GM23338 (cell line): ENCODE measurements at regions not wholly inside any gene's neighbourhood (a gene's known extent, or its start where the extent isn't known, plus 50 kb on each side); places are given as distances from the start of the nearest gene placed in this dataset.

Experiments
- ATAC-seq: fragments of 200-7000 bp; cut with Tn5 transposase; 3 replicates; pipeline ENCODE4 v1.9.1; 2020
- DNase-seq: peaks from one replicate; pipeline ENCODE4 v3.0.0-alpha.2; 2015; ENCODE audit warnings: low spot score
- H2AFZ ChIP-seq: fragments of 200-600 bp; sonication (generic); 2 replicates; pipeline ENCODE4 v1.8.0; 2016; ENCODE audit warnings: antibody characterized with exemption, mild to moderate bottlenecking, moderate library complexity
- H3F3A ChIP-seq: fragments of 200-600 bp; sonication (generic); replicated peaks from 2 replicates; pipeline ENCODE4 v1.8.0; 2017; ENCODE audit warnings: antibody characterized with exemption, mixed run types, low read depth
- H3K27ac ChIP-seq: fragments of 200-600 bp; sonication (generic); 2 replicates; pipeline ENCODE4 v1.6.1; 2016; ENCODE audit warnings: low read depth
- H3K27me3 ChIP-seq: fragments of 200-600 bp; sonication (generic); 2 replicates; pipeline ENCODE4 v1.8.0; 2016; ENCODE audit warnings: mild to moderate bottlenecking, mixed run types, moderate library complexity; ENCODE audit not compliant: insufficient read depth
- H3K36me3 ChIP-seq: fragments of 200-600 bp; sonication (generic); 2 replicates; pipeline ENCODE4 v1.8.0; 2016; ENCODE audit warnings: mild to moderate bottlenecking; ENCODE audit not compliant: insufficient read depth
- H3K4me1 ChIP-seq: fragments of 200-600 bp; sonication (generic); 2 replicates; pipeline ENCODE4 v1.8.0; 2016; ENCODE audit warnings: mild to moderate bottlenecking, moderate library complexity; ENCODE audit not compliant: insufficient read depth
- H3K4me2 ChIP-seq: fragments of 200-600 bp; sonication (generic); 2 replicates; pipeline ENCODE4 v1.7.1; 2017; ENCODE audit warnings: mixed run types
- H3K4me3 ChIP-seq: fragments of 200-600 bp; sonication (generic); 2 replicates; pipeline ENCODE4 v1.6.1; 2016; ENCODE audit warnings: mixed run types
- H3K79me2 ChIP-seq: fragments of 200-600 bp; sonication (generic); replicated peaks from 2 replicates; pipeline ENCODE4 v1.8.0; 2017; ENCODE audit warnings: mild to moderate bottlenecking; ENCODE audit not compliant: insufficient read depth
- H3K9me2 ChIP-seq: fragments of 200-600 bp; sonication (generic); 2 replicates; pipeline ENCODE4 v1.8.0; 2017; ENCODE audit not compliant: insufficient read depth
- H4K20me1 ChIP-seq: fragments of 200-600 bp; sonication (generic); replicated peaks from 2 replicates; pipeline ENCODE4 v1.8.0; 2017; ENCODE audit warnings: mild to moderate bottlenecking; ENCODE audit not compliant: insufficient read depth
- H3K27ac Mint-ChIP-seq: 2 replicates; pipeline ENCODE4 v1.8.0; 2020; ENCODE audit warnings: inconsistent platforms, mild to moderate bottlenecking, moderate library complexity, mixed read lengths
- H3K27me3 Mint-ChIP-seq: 3 replicates; pipeline ENCODE4 v1.8.0; 2022; ENCODE audit warnings: low read depth, mild to moderate bottlenecking, moderate library complexity, mixed read lengths, inconsistent platforms; ENCODE audit not compliant: insufficient read depth, poor library complexity
- H3K36me3 Mint-ChIP-seq: 3 replicates; pipeline ENCODE4 v1.8.0; 2021; ENCODE audit warnings: low read depth, mild to moderate bottlenecking, inconsistent platforms, moderate library complexity, mixed read lengths
- H3K4me1 Mint-ChIP-seq: 3 replicates; pipeline ENCODE4 v1.8.0; 2020; ENCODE audit warnings: mild to moderate bottlenecking, inconsistent platforms, mixed read lengths
- H3K4me3 Mint-ChIP-seq: 3 replicates; pipeline ENCODE4 v1.8.0; 2021; ENCODE audit warnings: moderate library complexity, mild to moderate bottlenecking, inconsistent platforms, mixed read lengths
- H3K9me3 Mint-ChIP-seq: 3 replicates; pipeline ENCODE4 v1.8.0; 2020; ENCODE audit warnings: moderate library complexity, mild to moderate bottlenecking, inconsistent platforms, mixed read lengths
- CREB1 ChIP-seq: fragments of 250-450 bp; sonication (Bioruptor Pico); IDR thresholded peaks from 2 replicates; pipeline ENCODE4 v1.5.0; 2020; ENCODE audit warnings: low read depth, mild to moderate bottlenecking, moderate library complexity
- EZH2phosphoT487 ChIP-seq: fragments of 200-600 bp; sonication (generic); IDR thresholded peaks from one replicate; pipeline ENCODE4 v1.8.1; 2018; ENCODE audit warnings: antibody characterized with exemption; ENCODE audit not compliant: unreplicated experiment
- JUNB ChIP-seq: IDR thresholded peaks from one replicate; pipeline ENCODE4 v1.6.1; 2016; ENCODE audit warnings: antibody characterized with exemption; ENCODE audit not compliant: unreplicated experiment
- NANOG ChIP-seq: IDR thresholded peaks from 2 replicates; pipeline ENCODE4 v1.6.1; 2016; ENCODE audit warnings: antibody characterized with exemption, borderline replicate concordance
- POLR2AphosphoS5 ChIP-seq: IDR thresholded peaks from 2 replicates; pipeline ENCODE4 v1.6.1; 2016; ENCODE audit warnings: antibody characterized with exemption, low read depth
- STAT1 ChIP-seq: IDR thresholded peaks from one replicate; pipeline ENCODE4 v1.6.1; 2016; ENCODE audit warnings: antibody characterized with exemption; ENCODE audit not compliant: unreplicated experiment
- ZNF114 ChIP-seq: fragments of 250-450 bp; sonication (Bioruptor Pico); IDR thresholded peaks from 2 replicates; pipeline ENCODE4 v1.5.0; 2020; ENCODE audit warnings: mild to moderate bottlenecking, moderate library complexity
- ZNF331 ChIP-seq: fragments of 250-450 bp; sonication (Bioruptor Pico); IDR thresholded peaks from 2 replicates; pipeline ENCODE4 v1.5.0; 2020; ENCODE audit warnings: low read depth, mild to moderate bottlenecking, moderate library complexity
- TF ChIP-seq, protein P1 (sequence below): fragments of 250-450 bp; sonication (Bioruptor Pico); IDR thresholded peaks from 2 replicates; pipeline ENCODE4 v1.5.0; 2020; ENCODE audit warnings: mild to moderate bottlenecking, moderate library complexity
- TF ChIP-seq, protein P2 (sequence below): IDR thresholded peaks from one replicate; pipeline ENCODE4 v1.6.1; 2018; ENCODE audit warnings: antibody characterized with exemption; ENCODE audit not compliant: unreplicated experiment
- TF ChIP-seq, protein P3 (sequence below): IDR thresholded peaks from 2 replicates; pipeline ENCODE4 v1.6.1; 2016; ENCODE audit warnings: antibody characterized with exemption
- TF ChIP-seq, protein P4 (sequence below), 2 experiments: fragments of 200-600 bp in 1 of 2; sonication (generic) in 1 of 2; conservative IDR thresholded peaks; 2 replicates each; pipeline versions ENCODE4 v1.5.1 to v1.6.1; 2016 to 2017; ENCODE audit warnings: antibody characterized with exemption in 2 of 2, low read depth in 2 of 2, mild to moderate bottlenecking in 2 of 2, moderate library complexity in 1 of 2

DNA sequence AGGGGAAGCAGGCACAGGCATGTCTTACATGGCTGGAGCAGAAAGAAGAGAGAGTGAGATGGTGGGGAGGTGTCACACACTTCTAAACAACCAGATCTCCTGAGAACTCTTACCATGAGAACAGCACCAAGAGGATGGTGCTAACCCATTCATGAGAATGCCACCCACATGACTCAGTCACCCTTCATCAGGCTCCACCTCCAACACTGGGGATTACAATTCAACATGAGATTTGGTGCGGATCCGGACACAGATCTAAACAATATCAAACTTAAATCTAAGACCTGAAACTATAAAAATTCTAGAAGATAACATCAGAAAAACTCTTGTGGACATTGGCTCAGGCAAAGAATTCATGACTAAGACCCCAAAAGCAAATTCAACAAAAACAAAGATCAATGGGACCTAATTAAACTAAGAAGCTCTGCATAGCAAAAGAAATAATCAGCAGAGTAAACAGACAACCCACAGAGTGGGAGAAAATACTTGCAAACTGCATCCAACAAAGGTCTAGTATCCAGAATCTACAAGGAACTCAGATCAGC lies 65.4 kb downstream of the SPATA31C2 start (continued):
- TF ChIP-seq, protein P1, sequence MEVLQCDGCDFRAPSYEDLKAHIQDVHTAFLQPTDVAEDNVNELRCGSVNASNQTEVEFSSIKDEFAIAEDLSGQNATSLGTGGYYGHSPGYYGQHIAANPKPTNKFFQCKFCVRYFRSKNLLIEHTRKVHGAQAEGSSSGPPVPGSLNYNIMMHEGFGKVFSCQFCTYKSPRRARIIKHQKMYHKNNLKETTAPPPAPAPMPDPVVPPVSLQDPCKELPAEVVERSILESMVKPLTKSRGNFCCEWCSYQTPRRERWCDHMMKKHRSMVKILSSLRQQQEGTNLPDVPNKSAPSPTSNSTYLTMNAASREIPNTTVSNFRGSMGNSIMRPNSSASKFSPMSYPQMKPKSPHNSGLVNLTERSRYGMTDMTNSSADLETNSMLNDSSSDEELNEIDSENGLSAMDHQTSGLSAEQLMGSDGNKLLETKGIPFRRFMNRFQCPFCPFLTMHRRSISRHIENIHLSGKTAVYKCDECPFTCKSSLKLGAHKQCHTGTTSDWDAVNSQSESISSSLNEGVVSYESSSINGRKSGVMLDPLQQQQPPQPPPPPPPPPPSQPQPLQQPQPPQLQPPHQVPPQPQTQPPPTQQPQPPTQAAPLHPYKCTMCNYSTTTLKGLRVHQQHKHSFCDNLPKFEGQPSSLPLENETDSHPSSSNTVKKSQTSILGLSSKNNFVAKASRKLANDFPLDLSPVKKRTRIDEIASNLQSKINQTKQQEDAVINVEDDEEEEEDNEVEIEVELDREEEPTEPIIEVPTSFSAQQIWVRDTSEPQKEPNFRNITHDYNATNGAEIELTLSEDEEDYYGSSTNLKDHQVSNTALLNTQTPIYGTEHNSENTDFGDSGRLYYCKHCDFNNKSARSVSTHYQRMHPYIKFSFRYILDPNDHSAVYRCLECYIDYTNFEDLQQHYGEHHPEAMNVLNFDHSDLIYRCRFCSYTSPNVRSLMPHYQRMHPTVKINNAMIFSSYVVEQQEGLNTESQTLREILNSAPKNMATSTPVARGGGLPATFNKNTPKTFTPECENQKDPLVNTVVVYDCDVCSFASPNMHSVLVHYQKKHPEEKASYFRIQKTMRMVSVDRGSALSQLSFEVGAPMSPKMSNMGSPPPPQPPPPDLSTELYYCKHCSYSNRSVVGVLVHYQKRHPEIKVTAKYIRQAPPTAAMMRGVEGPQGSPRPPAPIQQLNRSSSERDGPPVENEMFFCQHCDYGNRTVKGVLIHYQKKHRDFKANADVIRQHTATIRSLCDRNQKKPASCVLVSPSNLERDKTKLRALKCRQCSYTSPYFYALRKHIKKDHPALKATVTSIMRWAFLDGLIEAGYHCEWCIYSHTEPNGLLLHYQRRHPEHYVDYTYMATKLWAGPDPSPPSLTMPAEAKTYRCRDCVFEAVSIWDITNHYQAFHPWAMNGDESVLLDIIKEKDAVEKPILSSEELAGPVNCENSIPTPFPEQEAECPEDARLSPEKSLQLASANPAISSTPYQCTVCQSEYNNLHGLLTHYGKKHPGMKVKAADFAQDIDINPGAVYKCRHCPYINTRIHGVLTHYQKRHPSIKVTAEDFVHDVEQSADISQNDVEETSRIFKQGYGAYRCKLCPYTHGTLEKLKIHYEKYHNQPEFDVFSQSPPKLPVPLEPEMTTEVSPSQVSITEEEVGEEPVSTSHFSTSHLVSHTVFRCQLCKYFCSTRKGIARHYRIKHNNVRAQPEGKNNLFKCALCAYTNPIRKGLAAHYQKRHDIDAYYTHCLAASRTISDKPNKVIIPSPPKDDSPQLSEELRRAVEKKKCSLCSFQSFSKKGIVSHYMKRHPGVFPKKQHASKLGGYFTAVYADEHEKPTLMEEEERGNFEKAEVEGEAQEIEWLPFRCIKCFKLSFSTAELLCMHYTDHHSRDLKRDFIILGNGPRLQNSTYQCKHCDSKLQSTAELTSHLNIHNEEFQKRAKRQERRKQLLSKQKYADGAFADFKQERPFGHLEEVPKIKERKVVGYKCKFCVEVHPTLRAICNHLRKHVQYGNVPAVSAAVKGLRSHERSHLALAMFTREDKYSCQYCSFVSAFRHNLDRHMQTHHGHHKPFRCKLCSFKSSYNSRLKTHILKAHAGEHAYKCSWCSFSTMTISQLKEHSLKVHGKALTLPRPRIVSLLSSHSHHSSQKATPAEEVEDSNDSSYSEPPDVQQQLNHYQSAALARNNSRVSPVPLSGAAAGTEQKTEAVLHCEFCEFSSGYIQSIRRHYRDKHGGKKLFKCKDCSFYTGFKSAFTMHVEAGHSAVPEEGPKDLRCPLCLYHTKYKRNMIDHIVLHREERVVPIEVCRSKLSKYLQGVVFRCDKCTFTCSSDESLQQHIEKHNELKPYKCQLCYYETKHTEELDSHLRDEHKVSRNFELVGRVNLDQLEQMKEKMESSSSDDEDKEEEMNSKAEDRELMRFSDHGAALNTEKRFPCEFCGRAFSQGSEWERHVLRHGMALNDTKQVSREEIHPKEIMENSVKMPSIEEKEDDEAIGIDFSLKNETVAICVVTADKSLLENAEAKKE = no peak
- TF ChIP-seq ZNF331 (CRISPR knock-in tag) = no peak
- no peak for TF ChIP-seq POLR2AphosphoS5

DNA sequence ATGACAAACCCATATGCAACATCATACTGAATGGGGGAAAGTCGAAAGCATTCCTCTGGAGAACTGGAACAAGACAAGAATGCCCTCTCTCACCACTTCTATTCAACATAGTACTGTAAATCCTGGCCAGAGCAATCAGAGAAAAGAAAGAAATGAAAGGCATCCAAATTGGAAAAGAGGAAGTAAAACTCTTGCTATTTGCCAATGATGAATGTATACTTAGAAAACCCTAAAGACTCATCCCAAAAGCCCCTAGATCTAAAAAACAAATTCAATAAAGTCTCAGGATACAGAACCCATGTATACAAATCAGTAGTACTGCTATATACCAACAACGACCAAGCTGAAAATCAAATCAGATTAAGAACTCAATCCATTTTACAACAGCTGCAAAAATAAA lies 66.9 kb downstream of the SPATA31C2 start:
- H3K79me2 ChIP-seq = no peaks in the 10 kb centered on the region
- no peak overlapping the region for H3K4me2 ChIP-seq
- no peak for ATAC-seq
- H2AFZ ChIP-seq = no peak overlapping the region
- Mint-ChIP-seq H3K4me1 (peaks cover 24% of the 10 kb centered on the region; the same call in 2 of the 3 replicates), H3K4me3 (no peak overlapping the region), H3K27me3 (peaks cover 15% of the 10 kb centered on the region), H3K9me3 (peaks cover 4% of the 10 kb centered on the region; the same call in 2 of the 3 replicates), H3K27ac (no peak overlapping the region), H3K36me3 (no peaks in the 10 kb centered on the region; the same call in 2 of the 3 replicates)
- H3K27ac ChIP-seq = no peak overlapping the region
- H3F3A ChIP-seq = no peaks in the 10 kb centered on the region
- H3K4me1 ChIP-seq = peaks cover 26% of the 10 kb centered on the region
- H4K20me1 ChIP-seq = no peaks in the 10 kb centered on the region
- TF ChIP-seq EZH2phosphoT487 (no peak), CREB1 (no peak), POLR2AphosphoS5 (no peak), ZNF331 (CRISPR knock-in tag) (no peak), JUNB (no peak), STAT1 (no peak), NANOG (no peak), ZNF114 (CRISPR knock-in tag) (no peak)
- TF ChIP-seq, protein P2, sequence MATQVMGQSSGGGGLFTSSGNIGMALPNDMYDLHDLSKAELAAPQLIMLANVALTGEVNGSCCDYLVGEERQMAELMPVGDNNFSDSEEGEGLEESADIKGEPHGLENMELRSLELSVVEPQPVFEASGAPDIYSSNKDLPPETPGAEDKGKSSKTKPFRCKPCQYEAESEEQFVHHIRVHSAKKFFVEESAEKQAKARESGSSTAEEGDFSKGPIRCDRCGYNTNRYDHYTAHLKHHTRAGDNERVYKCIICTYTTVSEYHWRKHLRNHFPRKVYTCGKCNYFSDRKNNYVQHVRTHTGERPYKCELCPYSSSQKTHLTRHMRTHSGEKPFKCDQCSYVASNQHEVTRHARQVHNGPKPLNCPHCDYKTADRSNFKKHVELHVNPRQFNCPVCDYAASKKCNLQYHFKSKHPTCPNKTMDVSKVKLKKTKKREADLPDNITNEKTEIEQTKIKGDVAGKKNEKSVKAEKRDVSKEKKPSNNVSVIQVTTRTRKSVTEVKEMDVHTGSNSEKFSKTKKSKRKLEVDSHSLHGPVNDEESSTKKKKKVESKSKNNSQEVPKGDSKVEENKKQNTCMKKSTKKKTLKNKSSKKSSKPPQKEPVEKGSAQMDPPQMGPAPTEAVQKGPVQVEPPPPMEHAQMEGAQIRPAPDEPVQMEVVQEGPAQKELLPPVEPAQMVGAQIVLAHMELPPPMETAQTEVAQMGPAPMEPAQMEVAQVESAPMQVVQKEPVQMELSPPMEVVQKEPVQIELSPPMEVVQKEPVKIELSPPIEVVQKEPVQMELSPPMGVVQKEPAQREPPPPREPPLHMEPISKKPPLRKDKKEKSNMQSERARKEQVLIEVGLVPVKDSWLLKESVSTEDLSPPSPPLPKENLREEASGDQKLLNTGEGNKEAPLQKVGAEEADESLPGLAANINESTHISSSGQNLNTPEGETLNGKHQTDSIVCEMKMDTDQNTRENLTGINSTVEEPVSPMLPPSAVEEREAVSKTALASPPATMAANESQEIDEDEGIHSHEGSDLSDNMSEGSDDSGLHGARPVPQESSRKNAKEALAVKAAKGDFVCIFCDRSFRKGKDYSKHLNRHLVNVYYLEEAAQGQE = no peak
- TF ChIP-seq, protein P3, sequence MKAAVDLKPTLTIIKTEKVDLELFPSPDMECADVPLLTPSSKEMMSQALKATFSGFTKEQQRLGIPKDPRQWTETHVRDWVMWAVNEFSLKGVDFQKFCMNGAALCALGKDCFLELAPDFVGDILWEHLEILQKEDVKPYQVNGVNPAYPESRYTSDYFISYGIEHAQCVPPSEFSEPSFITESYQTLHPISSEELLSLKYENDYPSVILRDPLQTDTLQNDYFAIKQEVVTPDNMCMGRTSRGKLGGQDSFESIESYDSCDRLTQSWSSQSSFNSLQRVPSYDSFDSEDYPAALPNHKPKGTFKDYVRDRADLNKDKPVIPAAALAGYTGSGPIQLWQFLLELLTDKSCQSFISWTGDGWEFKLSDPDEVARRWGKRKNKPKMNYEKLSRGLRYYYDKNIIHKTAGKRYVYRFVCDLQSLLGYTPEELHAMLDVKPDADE = no peak
- TF ChIP-seq, protein P4, sequence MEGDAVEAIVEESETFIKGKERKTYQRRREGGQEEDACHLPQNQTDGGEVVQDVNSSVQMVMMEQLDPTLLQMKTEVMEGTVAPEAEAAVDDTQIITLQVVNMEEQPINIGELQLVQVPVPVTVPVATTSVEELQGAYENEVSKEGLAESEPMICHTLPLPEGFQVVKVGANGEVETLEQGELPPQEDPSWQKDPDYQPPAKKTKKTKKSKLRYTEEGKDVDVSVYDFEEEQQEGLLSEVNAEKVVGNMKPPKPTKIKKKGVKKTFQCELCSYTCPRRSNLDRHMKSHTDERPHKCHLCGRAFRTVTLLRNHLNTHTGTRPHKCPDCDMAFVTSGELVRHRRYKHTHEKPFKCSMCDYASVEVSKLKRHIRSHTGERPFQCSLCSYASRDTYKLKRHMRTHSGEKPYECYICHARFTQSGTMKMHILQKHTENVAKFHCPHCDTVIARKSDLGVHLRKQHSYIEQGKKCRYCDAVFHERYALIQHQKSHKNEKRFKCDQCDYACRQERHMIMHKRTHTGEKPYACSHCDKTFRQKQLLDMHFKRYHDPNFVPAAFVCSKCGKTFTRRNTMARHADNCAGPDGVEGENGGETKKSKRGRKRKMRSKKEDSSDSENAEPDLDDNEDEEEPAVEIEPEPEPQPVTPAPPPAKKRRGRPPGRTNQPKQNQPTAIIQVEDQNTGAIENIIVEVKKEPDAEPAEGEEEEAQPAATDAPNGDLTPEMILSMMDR (conservative IDR thresholded peaks at IDR 0.05; ENCODE audit: low read depth in 2 of 2) = no peak
- peaks cover 20% of the 10 kb centered on the region for H3K27me3 ChIP-seq
- no peak overlapping the region for H3K4me3 ChIP-seq
- no peaks in the 10 kb centered on the region for H3K9me2 ChIP-seq
- no peaks in the 10 kb centered on the region for H3K36me3 ChIP-seq
- DNase-seq = no peak
